ENCODE measurements at regions not wholly inside any gene's neighbourhood (a gene's known extent, or its start where the extent isn't known, plus 50 kb on each side); places are given as distances from the start of the nearest gene placed in this dataset.

DNA sequence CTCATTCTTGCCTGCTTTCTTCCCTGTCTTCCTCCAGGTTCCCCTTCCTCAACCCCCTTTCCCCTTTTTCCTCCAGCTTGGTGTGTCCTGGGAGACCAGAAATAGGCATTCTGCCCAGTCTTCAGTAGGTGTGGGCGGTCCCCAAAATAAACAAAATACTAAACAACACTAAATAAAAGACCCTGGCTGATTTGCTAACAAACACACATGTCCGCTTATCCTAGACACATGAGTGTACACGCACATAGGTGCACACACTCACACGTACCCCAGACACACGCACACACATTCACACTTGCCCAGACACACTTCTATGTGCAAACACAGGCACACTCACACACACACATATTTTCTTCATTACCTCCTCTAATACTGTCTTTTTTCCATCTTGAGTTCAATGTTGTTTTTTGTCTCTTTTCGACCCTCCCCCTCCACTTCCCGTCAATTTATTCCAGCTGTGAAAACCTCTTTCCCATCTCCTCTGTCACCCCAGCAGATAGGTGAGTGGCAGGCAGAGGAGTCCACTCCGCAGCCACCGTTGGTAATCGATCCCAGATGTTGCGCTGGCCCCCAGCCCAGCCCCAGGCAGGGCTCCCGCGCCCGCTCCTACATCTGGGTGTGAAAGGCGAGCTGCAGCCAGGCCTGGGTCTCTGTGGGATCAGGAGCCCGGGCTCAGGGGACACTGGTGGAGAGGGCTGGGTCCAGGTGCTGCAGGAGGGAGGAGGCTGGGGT is 56.9 kb upstream of the FOXP4 start:
- TF ChIP-seq, protein P1, sequence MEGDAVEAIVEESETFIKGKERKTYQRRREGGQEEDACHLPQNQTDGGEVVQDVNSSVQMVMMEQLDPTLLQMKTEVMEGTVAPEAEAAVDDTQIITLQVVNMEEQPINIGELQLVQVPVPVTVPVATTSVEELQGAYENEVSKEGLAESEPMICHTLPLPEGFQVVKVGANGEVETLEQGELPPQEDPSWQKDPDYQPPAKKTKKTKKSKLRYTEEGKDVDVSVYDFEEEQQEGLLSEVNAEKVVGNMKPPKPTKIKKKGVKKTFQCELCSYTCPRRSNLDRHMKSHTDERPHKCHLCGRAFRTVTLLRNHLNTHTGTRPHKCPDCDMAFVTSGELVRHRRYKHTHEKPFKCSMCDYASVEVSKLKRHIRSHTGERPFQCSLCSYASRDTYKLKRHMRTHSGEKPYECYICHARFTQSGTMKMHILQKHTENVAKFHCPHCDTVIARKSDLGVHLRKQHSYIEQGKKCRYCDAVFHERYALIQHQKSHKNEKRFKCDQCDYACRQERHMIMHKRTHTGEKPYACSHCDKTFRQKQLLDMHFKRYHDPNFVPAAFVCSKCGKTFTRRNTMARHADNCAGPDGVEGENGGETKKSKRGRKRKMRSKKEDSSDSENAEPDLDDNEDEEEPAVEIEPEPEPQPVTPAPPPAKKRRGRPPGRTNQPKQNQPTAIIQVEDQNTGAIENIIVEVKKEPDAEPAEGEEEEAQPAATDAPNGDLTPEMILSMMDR (IDR thresholded peaks at IDR 0.05; ENCODE audit: low read depth, low read length, missing control alignments) = no peak
- no peak overlapping the region for H3K4me3 ChIP-seq (ENCODE audit: low read depth, low read length)
- DNase-seq (ENCODE audit: low read depth) = no peak

DNA sequence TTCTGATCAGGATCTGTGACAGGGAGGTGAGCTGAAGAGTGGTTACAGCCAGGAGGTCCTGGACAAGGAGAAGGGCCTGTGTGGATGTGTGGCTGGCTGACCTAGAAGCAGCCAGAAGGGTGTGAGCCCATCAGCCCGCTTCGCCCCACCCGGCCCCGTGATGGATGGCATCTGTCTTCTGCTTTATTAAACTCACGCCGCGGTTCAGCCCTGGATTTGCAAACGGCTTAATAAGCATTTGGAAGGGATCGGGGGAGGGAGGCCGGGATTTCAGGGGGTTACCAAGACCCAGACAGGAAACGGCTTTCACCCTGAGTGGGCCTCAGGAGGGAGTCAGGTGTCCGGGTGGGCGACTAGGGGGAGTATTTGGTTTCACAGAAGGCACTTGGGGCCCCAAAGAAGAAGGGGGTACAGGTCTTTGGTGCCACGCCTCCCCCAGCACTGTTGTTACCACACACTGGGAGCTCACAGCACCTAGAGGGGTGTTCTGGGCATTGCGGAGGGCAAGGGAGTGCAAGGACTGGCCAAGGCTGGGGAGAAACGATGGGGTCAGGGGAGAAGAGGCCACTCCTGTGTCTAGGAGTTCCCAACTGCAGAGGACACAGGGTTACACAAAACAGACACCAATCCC is 53.8 kb upstream of the FOXP4 start:
- H3K4me3 ChIP-seq (ENCODE audit: low read depth, low read length) = no peak overlapping the region
- TF ChIP-seq, protein P1 (IDR thresholded peaks at IDR 0.05; ENCODE audit: low read depth, low read length, missing control alignments) = no peak
- DNase-seq (ENCODE audit: low read depth) = no peak

DNA sequence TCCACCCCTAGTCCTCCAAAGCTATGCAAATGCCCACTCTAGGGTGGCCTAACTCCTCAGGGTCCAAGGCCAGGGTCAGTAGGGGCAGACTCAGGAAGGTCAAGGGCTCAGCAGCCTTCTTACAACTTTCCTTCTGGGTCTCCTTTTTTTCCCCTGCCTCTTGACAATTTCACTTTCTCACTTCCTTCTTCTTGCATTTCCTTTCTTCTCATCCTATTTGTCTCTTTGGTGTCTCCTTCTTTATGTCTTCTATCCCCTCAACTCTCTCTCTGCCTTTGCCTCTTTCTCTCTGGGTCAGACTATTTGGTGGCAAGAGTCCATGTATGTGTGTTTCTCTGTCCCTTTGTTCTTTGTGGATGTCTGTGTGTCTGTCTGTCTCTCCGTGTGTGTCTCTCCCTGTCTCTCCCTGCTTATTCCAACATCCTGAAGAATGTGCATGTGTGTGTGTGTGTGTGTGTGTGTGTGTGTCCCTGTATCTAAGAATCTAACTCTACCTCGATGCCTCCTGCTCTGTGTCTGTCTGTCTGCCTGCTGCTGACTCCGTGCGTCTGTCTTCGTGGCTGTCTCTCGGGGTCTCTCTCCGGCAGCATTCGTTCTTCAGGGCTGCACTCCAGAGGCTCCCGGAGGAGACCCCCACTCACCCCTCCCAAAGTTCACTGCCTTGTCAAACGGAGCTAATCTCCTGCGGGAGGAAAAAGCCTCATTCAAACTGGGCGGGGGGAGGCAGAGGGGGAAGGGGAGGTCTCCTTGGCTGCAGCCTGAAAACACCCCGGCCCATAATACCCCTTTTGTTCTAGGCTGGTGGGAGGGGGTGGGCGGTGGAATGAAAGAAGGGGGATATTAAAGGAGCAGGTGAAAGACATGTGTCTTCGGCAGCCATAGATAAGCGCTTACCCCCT is 51.7 kb upstream of the FOXP4 start:
- DNase-seq (ENCODE audit: low read depth) = no peak
- TF ChIP-seq, protein P1 (IDR thresholded peaks at IDR 0.05; ENCODE audit: low read depth, low read length, missing control alignments) = no peak
- no peak overlapping the region for H3K4me3 ChIP-seq (ENCODE audit: low read depth, low read length)

Data from GM12864 (cell line).